Endothelial cell of umbilical vein (primary cell): ENCODE measurements at regions not wholly inside any gene's neighbourhood (a gene's known extent, or its start where the extent isn't known, plus 50 kb on each side); places are given as distances from the start of the nearest gene placed in this dataset.

Experiments
- EZH2 ChIP-seq: IDR thresholded peaks from 2 replicates; pipeline ENCODE4 v1.6.1; 2012; ENCODE audit warnings: borderline replicate concordance, low read depth, mild to moderate bottlenecking, moderate library complexity, low read length, inconsistent platforms; ENCODE audit not compliant: severe bottlenecking
- FOS ChIP-seq: IDR thresholded peaks from 2 replicates; pipeline ENCODE4 v1.6.1; 2011; ENCODE audit warnings: mild to moderate bottlenecking, low read length, moderate library complexity, borderline replicate concordance; ENCODE audit not compliant: insufficient read depth
- GATA2 ChIP-seq: IDR thresholded peaks from 2 replicates; pipeline ENCODE4 v1.7.0; 2011; ENCODE audit warnings: low read depth, mild to moderate bottlenecking, moderate library complexity, mixed read lengths, low read length; ENCODE audit not compliant: insufficient read length, insufficient read depth
- MYC ChIP-seq: IDR thresholded peaks from one replicate; pipeline ENCODE4 v1.6.1; 2011; ENCODE audit warnings: mild to moderate bottlenecking, low read depth, low read length
- POLR2A ChIP-seq: IDR thresholded peaks from 2 replicates; pipeline ENCODE4 v1.6.1; 2012; ENCODE audit warnings: low read depth, mild to moderate bottlenecking, control low read depth, low read length
- POLR2AphosphoS5 ChIP-seq: IDR thresholded peaks from 2 replicates; pipeline ENCODE4 v1.6.1; 2012; ENCODE audit warnings: low read depth, mild to moderate bottlenecking, control low read depth, low read length, moderate library complexity; ENCODE audit not compliant: insufficient read depth
- TF ChIP-seq, protein P1 (sequence below), 2 donors: IDR thresholded peaks; 1 replicate in 1 of 2; 2 replicates in 1 of 2; pipeline ENCODE4 v1.5.1; 2011; ENCODE audit warnings: low read length in 2 of 2, mild to moderate bottlenecking in 2 of 2, moderate library complexity in 2 of 2, control low read depth in 1 of 2, inconsistent platforms in 1 of 2, low read depth in 1 of 2; ENCODE audit not compliant: insufficient read depth in 1 of 2; ENCODE audit errors: extremely low read depth in 1 of 2
- TF ChIP-seq, protein P2 (sequence below): IDR thresholded peaks from 2 replicates; pipeline ENCODE4 v1.6.1; 2011; ENCODE audit not compliant: insufficient read depth, insufficient read length

DNA sequence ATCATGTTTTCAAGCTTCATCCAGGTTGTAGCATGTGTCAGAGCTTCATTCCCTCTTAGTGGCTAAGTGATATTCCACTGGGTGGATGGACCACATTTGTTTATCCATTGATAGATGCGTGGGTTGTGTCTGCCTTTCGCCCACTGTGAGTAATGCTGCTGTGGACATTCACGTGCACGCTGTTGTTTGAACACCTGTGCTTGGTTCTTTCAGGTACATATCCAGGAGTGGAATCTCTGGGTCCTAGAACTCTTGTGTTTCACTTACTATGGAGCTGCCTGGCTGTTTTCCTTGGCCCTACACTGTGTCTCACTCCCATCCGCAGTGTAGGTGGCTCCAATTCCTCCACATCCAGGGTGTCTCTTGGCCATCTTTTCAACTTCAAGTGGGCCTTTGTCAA lies 224.2 kb downstream of the C16orf95 start:
- TF ChIP-seq FOS, result no peak
- TF ChIP-seq, protein P1, sequence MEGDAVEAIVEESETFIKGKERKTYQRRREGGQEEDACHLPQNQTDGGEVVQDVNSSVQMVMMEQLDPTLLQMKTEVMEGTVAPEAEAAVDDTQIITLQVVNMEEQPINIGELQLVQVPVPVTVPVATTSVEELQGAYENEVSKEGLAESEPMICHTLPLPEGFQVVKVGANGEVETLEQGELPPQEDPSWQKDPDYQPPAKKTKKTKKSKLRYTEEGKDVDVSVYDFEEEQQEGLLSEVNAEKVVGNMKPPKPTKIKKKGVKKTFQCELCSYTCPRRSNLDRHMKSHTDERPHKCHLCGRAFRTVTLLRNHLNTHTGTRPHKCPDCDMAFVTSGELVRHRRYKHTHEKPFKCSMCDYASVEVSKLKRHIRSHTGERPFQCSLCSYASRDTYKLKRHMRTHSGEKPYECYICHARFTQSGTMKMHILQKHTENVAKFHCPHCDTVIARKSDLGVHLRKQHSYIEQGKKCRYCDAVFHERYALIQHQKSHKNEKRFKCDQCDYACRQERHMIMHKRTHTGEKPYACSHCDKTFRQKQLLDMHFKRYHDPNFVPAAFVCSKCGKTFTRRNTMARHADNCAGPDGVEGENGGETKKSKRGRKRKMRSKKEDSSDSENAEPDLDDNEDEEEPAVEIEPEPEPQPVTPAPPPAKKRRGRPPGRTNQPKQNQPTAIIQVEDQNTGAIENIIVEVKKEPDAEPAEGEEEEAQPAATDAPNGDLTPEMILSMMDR (IDR thresholded peaks at IDR 0.05; ENCODE audit: extremely low read depth in 1 of 2, insufficient read depth in 1 of 2, low read depth in 1 of 2, low read length in 2 of 2), result no peak
- TF ChIP-seq MYC, result no peak
- no peak for TF ChIP-seq GATA2
- no peak for TF ChIP-seq EZH2
- no peak for TF ChIP-seq POLR2A
- TF ChIP-seq POLR2AphosphoS5, result no peak
- TF ChIP-seq, protein P2, sequence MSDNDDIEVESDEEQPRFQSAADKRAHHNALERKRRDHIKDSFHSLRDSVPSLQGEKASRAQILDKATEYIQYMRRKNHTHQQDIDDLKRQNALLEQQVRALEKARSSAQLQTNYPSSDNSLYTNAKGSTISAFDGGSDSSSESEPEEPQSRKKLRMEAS, result no peak
